SK-N-SH (cell line): ENCODE measurements at regions not wholly inside any gene's neighbourhood (a gene's known extent, or its start where the extent isn't known, plus 50 kb on each side); places are given as distances from the start of the nearest gene placed in this dataset.
"Not testable (repeated sequence)": the region's sequence is repeated elsewhere in the genome, so short reads cannot be mapped to it uniquely, and the experiment has no call there.

ENCODE experiments used
- CTCF ChIA-PET: fragments of 300-600, 350-600 bp; formaldehyde crosslinking; extraction: SDS; loops from one replicate; lab custom pipeline; 2021; lab: Yijun Ruan, JAX
- POLR2A ChIA-PET: fragments of 350-600 bp; sonication (Branson Sonifier 250); formaldehyde crosslinking; extraction: SDS; loops from one replicate; lab custom pipeline; 2020; ENCODE audit warnings: antibody characterized with exemption, inconsistent platforms; lab: Yijun Ruan, JAX
- DNase-seq: peaks from one replicate; pipeline ENCODE4 v3.0.0; 2012
- H2AFZ ChIP-seq: fragments of 200-600 bp; sonication (generic); 2 replicates; pipeline ENCODE4 v1.8.1; 2016; ENCODE audit warnings: antibody characterized with exemption, mild to moderate bottlenecking, low read depth
- H3F3A ChIP-seq: fragments of 200-600 bp; sonication (generic); replicated peaks from 2 replicates; pipeline ENCODE3; 2016; ENCODE audit warnings: antibody characterized with exemption, mild to moderate bottlenecking; ENCODE audit not compliant: insufficient read depth
- H3K27ac ChIP-seq, 2 experiments: fragments of 200-500 bp in 1 of 2; fragments of 200-600 bp in 1 of 2; sonication (Bioruptor generic) in 1 of 2; sonication (generic), shearing (Covaris generic) in 1 of 2; 2 replicates each; pipeline versions ENCODE4 v1.5.1 to v1.6.1; 2014 to 2016; ENCODE audit warnings: low read depth in 2 of 2, inconsistent platforms in 1 of 2, low read length in 1 of 2, mild to moderate bottlenecking in 1 of 2, mixed read lengths in 1 of 2
- H3K27me3 ChIP-seq: fragments of 200-600 bp; sonication (generic), shearing (Covaris generic); 2 replicates; pipeline ENCODE4 v1.6.1; 2016; ENCODE audit warnings: mixed run types; ENCODE audit not compliant: insufficient read depth
- H3K36me3 ChIP-seq, 2 experiments: fragments of 200-500 bp in 1 of 2; fragments of 200-600 bp in 1 of 2; sonication (Bioruptor generic) in 1 of 2; sonication (generic) in 1 of 2; replicated peaks in 1 of 2; 2 replicates each; pipeline versions ENCODE3 to v1.5.1; 2014 to 2016; ENCODE audit warnings: low read length in 1 of 2, mild to moderate bottlenecking in 1 of 2; ENCODE audit not compliant: insufficient read depth in 2 of 2, control insufficient read depth in 1 of 2
- H3K4me1 ChIP-seq, 2 experiments: fragments of 200-500 bp in 1 of 2; fragments of 200-600 bp in 1 of 2; sonication (Bioruptor generic) in 1 of 2; sonication (generic), shearing (Covaris generic) in 1 of 2; 2 replicates each; pipeline versions ENCODE4 v1.5.1 to v1.6.1; 2014 to 2016; ENCODE audit warnings: low read depth in 1 of 2, low read length in 1 of 2, mixed run types in 1 of 2; ENCODE audit not compliant: insufficient read depth in 2 of 2, control insufficient read depth in 1 of 2
- H3K4me2 ChIP-seq: fragments of 200-600 bp; sonication (generic), shearing (Covaris generic); 2 replicates; pipeline ENCODE4 v1.6.1; 2017; ENCODE audit warnings: mixed run types
- H3K4me3 ChIP-seq, 2 experiments: fragments of 200-500 bp in 1 of 2; fragments of 200-600 bp in 1 of 2; sonication (Bioruptor generic) in 1 of 2; sonication (generic), shearing (Covaris generic) in 1 of 2; 2 replicates each; pipeline versions ENCODE4 v1.5.1 to v1.8.1; 2014 to 2016; ENCODE audit warnings: low read depth in 2 of 2, inconsistent platforms in 1 of 2, low read length in 1 of 2, mild to moderate bottlenecking in 1 of 2, mixed read lengths in 1 of 2, moderate library complexity in 1 of 2
- H3K79me2 ChIP-seq: fragments of 200-600 bp; sonication (generic); 2 replicates; pipeline ENCODE4 v1.8.1; 2017; ENCODE audit warnings: mild to moderate bottlenecking; ENCODE audit not compliant: insufficient read depth
- H3K9ac ChIP-seq: fragments of 200-600 bp; sonication (generic); 2 replicates; pipeline ENCODE4 v1.6.1; 2017; ENCODE audit warnings: mixed run types
- H3K9me2 ChIP-seq: fragments of 200-600 bp; sonication (generic); 2 replicates; pipeline ENCODE4 v1.6.1; 2017; ENCODE audit warnings: mixed run types
- H3K9me3 ChIP-seq: fragments of 200-600 bp; sonication (generic); 2 replicates; pipeline ENCODE4 v1.6.1; 2017; ENCODE audit warnings: mixed run types, mild to moderate bottlenecking, moderate library complexity
- H4K20me1 ChIP-seq: fragments of 200-600 bp; sonication (generic); 2 replicates; pipeline ENCODE4 v1.6.1; 2017; ENCODE audit warnings: mild to moderate bottlenecking, mixed run types; ENCODE audit not compliant: insufficient read depth
- CHD2 ChIP-seq: fragments of 150-350 bp; IDR thresholded peaks from 2 replicates; pipeline ENCODE4 v1.6.1; 2018; ENCODE audit warnings: low read length; ENCODE audit not compliant: partially characterized antibody
- GABPA ChIP-seq: IDR thresholded peaks from 2 replicates; pipeline ENCODE4 v1.4.0; 2012; ENCODE audit warnings: low read depth, mild to moderate bottlenecking
- JUND ChIP-seq: IDR thresholded peaks from 2 replicates; pipeline ENCODE4 v1.4.0; 2012
- MAX ChIP-seq: IDR thresholded peaks from 2 replicates; pipeline ENCODE4 v1.4.0; 2012; ENCODE audit warnings: low read depth
- MEF2A ChIP-seq: IDR thresholded peaks from 2 replicates; pipeline ENCODE4 v1.4.0; 2012; ENCODE audit warnings: low read depth, borderline replicate concordance
- MXI1 ChIP-seq: IDR thresholded peaks from 2 replicates; pipeline ENCODE4 v1.6.1; 2012; ENCODE audit warnings: mild to moderate bottlenecking, low read depth, low read length, improper control_type of control experiment
- NRF1 ChIP-seq: IDR thresholded peaks from 2 replicates; pipeline ENCODE4 v1.6.1; 2012; ENCODE audit warnings: low read depth, mild to moderate bottlenecking, low read length
- PBX3 ChIP-seq: IDR thresholded peaks from 2 replicates; pipeline ENCODE4; 2012
- POLR2AphosphoS5 ChIP-seq: IDR thresholded peaks from 2 replicates; pipeline ENCODE4 v1.6.1; 2012; ENCODE audit warnings: low read depth, low read length
- RCOR1 ChIP-seq: fragments of 150-350 bp; IDR thresholded peaks from 2 replicates; pipeline ENCODE4 v1.6.1; 2017; ENCODE audit warnings: antibody characterized with exemption, low read length
- RXRA ChIP-seq: IDR thresholded peaks from 2 replicates; pipeline ENCODE4 v1.4.0; 2012; ENCODE audit warnings: low read depth, mild to moderate bottlenecking, borderline replicate concordance
- TAF1 ChIP-seq: IDR thresholded peaks from 2 replicates; pipeline ENCODE4 v1.6.1; 2012; ENCODE audit warnings: low read depth, mild to moderate bottlenecking, low read length, moderate library complexity, borderline replicate concordance
- USF2 ChIP-seq: fragments of 150-350 bp; IDR thresholded peaks from 2 replicates; pipeline ENCODE4 v1.6.1; 2017; ENCODE audit warnings: antibody characterized with exemption, low read length, low read depth, borderline replicate concordance
- WGBS: methylation state at CpG from one replicate; pipeline ENCODE4 v1.1.6; 2017; ENCODE audit warnings: low lambda C conversion rate; 5-methylcytosine and 5-hydroxymethylcytosine counted together

GRCh38 chr5:100654895-100655294, 119.7 kb downstream of the FAM174A start:
- Histone ChIP-seq H3K9ac (no peak overlapping the region), H4K20me1 (no peaks in the 10 kb centered on the region), H3K9me2 (no peaks in the 10 kb centered on the region), H3K36me3 (no peaks in the 10 kb centered on the region), H2AFZ (no peak overlapping the region), H3K79me2 (no peaks in the 10 kb centered on the region), H3K4me3 (no peak overlapping the region), H3K9me3 (no peaks in the 10 kb centered on the region), H3K27me3 (no peaks in the 10 kb centered on the region), H3F3A (no peaks in the 10 kb centered on the region), H3K27ac (no peak overlapping the region), H3K4me1 (no peaks in the 10 kb centered on the region), H3K4me2 (no peak overlapping the region)
- TF ChIP-seq RXRA (no peak), GABPA (no peak), TAF1 (no peak), POLR2AphosphoS5 (no peak), PBX3 (no peak), MAX (no peak)
- DNase-seq = no peak
- CTCF ChIA-PET = no interaction called here
- POLR2A ChIA-PET = no interaction called here

GRCh38 chr5:100656771-100657170, 121.6 kb downstream of the FAM174A start:
- H3F3A ChIP-seq, H4K20me1 ChIP-seq, H3K27me3 ChIP-seq, CTCF ChIA-PET, H3K79me2 ChIP-seq, H3K36me3 ChIP-seq, H3K4me3 ChIP-seq, H2AFZ ChIP-seq, POLR2A ChIA-PET, H3K27ac ChIP-seq, H3K4me1 ChIP-seq, H3K9me2 ChIP-seq, DNase-seq, H3K9me3 ChIP-seq, H3K4me2 ChIP-seq, H3K9ac ChIP-seq: not testable (repeated sequence)
- WGBS = 87% methylated on average over 8 of the region's 28 CpGs

- no peak overlapping the region for H3K4me3 ChIP-seq
- 63% methylated on average over 4 of the region's 4 CpGs for WGBS
- no peaks in the 10 kb centered on the region for H3K79me2 ChIP-seq
- CTCF ChIA-PET = no interaction called here
- H3K27ac ChIP-seq = no peak overlapping the region
- POLR2A ChIA-PET = no interaction called here
- H3F3A ChIP-seq = no peaks in the 10 kb centered on the region
- H3K9ac ChIP-seq = no peak overlapping the region
- H3K9me2 ChIP-seq = no peaks in the 10 kb centered on the region
- no peaks in the 10 kb centered on the region for H3K9me3 ChIP-seq
- no peak overlapping the region for H2AFZ ChIP-seq
- TF ChIP-seq GABPA (no peak), USF2 (no peak), JUND (no peak), NRF1 (no peak), MEF2A (no peak), MXI1 (no peak), RCOR1 (no peak), POLR2AphosphoS5 (no peak), CHD2 (no peak)
- no peak for DNase-seq
- no peaks in the 10 kb centered on the region for H3K36me3 ChIP-seq
- no peak overlapping the region for H3K4me2 ChIP-seq
- no peaks in the 10 kb centered on the region for H3K4me1 ChIP-seq
- no peaks in the 10 kb centered on the region for H3K27me3 ChIP-seq
- H4K20me1 ChIP-seq = no peaks in the 10 kb centered on the region
Observed at GRCh38 chr5:100659080-100659795, 124.1 kb downstream of the FAM174A start.
